C4-2B (cell line): ENCODE measurements at regions not wholly inside any gene's neighbourhood (a gene's known extent, or its start where the extent isn't known, plus 50 kb on each side); places are given as distances from the start of the nearest gene placed in this dataset.

Experiments
- ZFX ChIP-seq: fragments of 450-650 bp; IDR thresholded peaks from 2 replicates; pipeline ENCODE4 v1.6.1; 2017
- TF ChIP-seq, protein P1 (sequence below): fragments of 450-650 bp; conservative IDR thresholded peaks from 2 replicates; pipeline ENCODE4 v1.5.1; 2017; ENCODE audit warnings: mild to moderate bottlenecking

DNA sequence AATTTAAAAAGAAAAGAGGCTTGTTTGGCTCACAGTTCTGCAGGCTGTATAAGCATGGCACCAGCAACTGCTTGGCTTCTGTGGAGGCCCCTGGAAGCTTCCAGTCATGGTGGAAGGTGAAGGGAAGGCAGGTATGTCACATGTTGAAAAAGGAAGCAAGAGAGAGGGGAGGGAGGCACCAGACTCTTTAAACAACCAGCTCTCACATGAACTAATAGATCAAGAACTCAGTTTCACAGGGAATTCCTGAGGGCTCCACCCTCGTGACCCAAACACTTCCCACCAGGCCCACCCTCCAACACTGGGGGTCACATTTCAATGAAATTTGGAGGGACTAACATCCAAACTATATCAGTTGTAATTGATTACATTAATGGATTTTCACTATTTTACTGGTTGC, 127.9 kb upstream of the MLIP start:
- TF ChIP-seq, protein P1, sequence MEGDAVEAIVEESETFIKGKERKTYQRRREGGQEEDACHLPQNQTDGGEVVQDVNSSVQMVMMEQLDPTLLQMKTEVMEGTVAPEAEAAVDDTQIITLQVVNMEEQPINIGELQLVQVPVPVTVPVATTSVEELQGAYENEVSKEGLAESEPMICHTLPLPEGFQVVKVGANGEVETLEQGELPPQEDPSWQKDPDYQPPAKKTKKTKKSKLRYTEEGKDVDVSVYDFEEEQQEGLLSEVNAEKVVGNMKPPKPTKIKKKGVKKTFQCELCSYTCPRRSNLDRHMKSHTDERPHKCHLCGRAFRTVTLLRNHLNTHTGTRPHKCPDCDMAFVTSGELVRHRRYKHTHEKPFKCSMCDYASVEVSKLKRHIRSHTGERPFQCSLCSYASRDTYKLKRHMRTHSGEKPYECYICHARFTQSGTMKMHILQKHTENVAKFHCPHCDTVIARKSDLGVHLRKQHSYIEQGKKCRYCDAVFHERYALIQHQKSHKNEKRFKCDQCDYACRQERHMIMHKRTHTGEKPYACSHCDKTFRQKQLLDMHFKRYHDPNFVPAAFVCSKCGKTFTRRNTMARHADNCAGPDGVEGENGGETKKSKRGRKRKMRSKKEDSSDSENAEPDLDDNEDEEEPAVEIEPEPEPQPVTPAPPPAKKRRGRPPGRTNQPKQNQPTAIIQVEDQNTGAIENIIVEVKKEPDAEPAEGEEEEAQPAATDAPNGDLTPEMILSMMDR, result no peak
- TF ChIP-seq ZFX, result no peak
